ENCODE measurements at regions not wholly inside any gene's neighbourhood (a gene's known extent, or its start where the extent isn't known, plus 50 kb on each side); places are given as distances from the start of the nearest gene placed in this dataset.

DNA sequence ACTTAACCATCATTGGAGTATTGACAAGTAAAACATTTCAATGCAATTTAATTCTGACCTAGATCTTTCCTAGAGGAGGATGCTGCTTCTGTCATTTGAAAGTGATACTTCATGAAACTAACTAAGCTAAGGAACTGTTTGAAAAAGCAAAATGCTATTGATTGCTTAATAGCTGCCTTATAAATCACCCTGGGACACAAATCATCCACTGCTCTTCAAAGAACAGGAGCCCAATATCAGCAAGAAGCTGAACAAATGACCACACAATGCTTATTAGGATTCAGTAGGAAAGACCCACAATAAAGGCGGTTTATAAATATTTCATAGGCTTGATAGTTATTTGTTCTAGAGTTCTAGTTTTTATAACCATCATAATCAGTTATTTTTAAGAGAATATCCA, 216.3 kb downstream of the TEX36 start:
- POLR2A ChIA-PET (ENCODE audit: low non-redundant PET) = no interaction called here
- DNase-seq (ENCODE audit: low spot score) = no peak
- no peak overlapping the region for H3K27ac ChIP-seq
- CTCF ChIA-PET = no interaction called here
- TF ChIP-seq, protein P1, sequence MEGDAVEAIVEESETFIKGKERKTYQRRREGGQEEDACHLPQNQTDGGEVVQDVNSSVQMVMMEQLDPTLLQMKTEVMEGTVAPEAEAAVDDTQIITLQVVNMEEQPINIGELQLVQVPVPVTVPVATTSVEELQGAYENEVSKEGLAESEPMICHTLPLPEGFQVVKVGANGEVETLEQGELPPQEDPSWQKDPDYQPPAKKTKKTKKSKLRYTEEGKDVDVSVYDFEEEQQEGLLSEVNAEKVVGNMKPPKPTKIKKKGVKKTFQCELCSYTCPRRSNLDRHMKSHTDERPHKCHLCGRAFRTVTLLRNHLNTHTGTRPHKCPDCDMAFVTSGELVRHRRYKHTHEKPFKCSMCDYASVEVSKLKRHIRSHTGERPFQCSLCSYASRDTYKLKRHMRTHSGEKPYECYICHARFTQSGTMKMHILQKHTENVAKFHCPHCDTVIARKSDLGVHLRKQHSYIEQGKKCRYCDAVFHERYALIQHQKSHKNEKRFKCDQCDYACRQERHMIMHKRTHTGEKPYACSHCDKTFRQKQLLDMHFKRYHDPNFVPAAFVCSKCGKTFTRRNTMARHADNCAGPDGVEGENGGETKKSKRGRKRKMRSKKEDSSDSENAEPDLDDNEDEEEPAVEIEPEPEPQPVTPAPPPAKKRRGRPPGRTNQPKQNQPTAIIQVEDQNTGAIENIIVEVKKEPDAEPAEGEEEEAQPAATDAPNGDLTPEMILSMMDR (conservative IDR thresholded peaks at IDR 0.05; ENCODE audit: low read depth) = no peak

DNA sequence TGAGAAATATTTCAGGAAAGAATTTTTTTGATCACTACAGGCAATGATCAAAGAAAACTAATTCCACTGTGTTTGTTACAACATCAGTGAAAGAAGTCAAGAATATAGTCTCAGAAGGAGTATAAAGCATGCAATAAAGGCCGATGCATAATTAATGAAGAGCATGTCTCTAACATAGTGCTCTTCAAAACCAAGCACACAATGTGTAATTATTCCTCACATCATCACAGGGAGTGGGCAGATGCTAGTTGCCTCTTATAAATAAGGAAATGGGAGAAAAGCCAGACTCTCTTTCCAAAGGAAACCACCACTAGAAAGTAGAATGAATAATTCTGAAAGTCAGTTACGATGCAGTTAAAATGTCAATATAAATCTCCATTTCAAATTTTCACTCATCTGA, 220.1 kb downstream of the TEX36 start:
- CTCF ChIA-PET = no interaction called here
- POLR2A ChIA-PET (ENCODE audit: low non-redundant PET) = no interaction called here
- no peak overlapping the region for H3K27ac ChIP-seq
- no peak for DNase-seq (ENCODE audit: low spot score)
- TF ChIP-seq, protein P1 (conservative IDR thresholded peaks at IDR 0.05; ENCODE audit: low read depth) = no peak

DNA sequence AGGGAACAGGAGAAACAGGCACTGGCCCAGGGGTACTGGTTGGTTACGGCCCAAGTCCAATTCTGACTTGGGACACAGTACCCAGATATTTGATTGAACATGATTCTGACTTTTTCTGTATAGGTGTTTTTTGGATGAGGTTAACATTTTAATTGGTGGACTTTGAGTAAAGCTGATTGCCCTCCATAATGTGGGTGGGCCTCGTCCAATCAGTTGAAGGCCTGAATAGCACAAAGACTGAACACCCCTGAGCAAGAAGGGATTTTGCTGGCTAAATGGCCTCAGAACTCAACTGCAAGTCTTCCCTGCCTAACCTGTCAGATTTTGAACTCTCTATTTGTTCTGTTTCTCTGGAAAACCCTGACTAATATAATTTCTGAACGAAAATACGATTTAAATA, 222.6 kb downstream of the TEX36 start:
- TF ChIP-seq, protein P1 (conservative IDR thresholded peaks at IDR 0.05; ENCODE audit: low read depth) = no peak
- ChIA-PET CTCF (no interaction called here), POLR2A (ENCODE audit: low non-redundant PET) (no interaction called here)
- H3K27ac ChIP-seq = no peak overlapping the region
- no peak for DNase-seq (ENCODE audit: low spot score)

DNA sequence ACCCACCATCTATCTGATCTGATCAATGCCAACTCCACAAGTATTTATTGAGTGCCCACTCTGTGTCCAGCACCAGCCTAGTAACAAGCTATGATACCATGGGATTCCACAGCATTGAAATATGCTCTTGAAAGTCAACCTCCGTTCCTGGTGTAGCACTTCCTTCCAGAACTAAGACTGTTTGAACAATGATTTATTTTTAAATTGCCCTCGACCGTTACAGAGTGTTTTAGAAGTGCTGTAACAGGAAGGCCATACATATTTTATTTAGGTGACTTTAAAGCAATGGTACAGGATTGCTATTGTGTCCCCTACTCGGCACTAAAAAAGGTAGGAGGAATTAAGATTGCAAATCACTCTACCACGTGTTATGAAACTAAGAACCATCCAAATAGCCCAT, 225.6 kb downstream of the TEX36 start:
- POLR2A ChIA-PET (ENCODE audit: low non-redundant PET) = no interaction called here
- TF ChIP-seq, protein P1 (conservative IDR thresholded peaks at IDR 0.05; ENCODE audit: low read depth) = no peak
- CTCF ChIA-PET = interaction anchor here (0.7 kb wide), 2 partner anchors 11 kb away, joined by 3 to 5 read pairs; no protein-coding TSS in a partner anchor
- DNase-seq (ENCODE audit: low spot score) = no peak
- no peak overlapping the region for H3K27ac ChIP-seq

DNA sequence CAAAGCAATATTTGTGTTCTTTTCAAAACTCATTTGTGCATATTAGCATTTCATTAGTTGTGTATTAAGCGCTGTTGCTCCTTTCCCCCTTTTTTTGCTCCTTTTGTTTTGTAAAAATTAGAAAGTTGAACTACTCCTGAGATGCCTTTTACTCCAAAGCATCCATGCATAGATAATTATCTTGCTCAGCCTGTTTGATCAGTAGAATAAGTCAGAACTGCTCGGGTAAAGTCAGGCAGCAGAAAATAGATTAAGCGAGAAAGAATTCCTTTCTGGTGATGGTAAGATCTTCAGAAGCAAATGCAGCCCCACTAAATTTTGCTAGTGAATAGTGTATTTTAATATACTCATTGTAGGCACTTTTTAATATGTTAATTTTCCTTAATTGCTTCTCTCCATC, 227.1 kb downstream of the TEX36 start:
- no peak overlapping the region for H3K27ac ChIP-seq
- DNase-seq (ENCODE audit: low spot score) = no peak
- POLR2A ChIA-PET (ENCODE audit: low non-redundant PET) = no interaction called here
- CTCF ChIA-PET = no interaction called here
- TF ChIP-seq, protein P1 (conservative IDR thresholded peaks at IDR 0.05; ENCODE audit: low read depth) = no peak

DNA sequence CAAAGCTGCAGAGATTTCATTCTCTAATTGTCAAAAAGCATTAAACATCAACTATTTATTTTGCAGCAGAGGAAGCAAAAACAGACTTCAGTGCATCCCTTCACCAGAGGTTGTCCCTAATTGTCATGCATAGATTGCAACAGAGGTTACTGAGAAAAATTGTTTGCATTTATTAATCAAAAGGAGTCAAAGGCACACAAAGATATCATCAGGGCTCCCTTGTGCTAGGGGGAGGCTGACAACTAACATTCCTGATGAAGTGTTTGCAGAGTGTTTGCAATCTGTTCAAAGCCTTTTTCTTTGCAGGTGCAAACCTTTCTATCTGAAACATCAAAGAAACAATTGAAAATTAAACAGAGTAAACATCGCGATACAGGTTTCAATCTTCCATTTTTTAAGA, 227.5 kb downstream of the TEX36 start:
- CTCF ChIA-PET = no interaction called here
- DNase-seq (ENCODE audit: low spot score) = no peak
- no peak overlapping the region for H3K27ac ChIP-seq
- TF ChIP-seq, protein P1 (conservative IDR thresholded peaks at IDR 0.05; ENCODE audit: low read depth) = no peak
- POLR2A ChIA-PET (ENCODE audit: low non-redundant PET) = no interaction called here

DNA sequence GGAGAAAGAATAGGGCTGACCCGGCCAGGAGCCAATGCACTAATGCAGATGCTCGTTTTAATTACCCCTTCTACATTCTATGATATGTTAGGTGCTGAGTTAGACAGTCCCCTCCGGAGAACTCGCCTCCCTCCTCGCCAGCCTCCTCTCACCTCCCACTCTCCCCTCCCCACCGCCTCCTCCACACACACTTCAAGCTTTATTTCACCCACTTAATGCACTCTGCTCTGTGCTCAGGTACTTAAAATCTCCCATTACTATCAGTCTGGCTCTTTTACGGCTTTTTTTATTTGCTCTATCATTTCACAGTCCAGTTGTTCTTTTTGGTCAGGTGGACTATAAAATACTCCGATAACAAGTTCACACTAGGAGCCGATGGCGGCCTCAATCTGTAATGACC, 231.6 kb downstream of the TEX36 start:
- DNase-seq (ENCODE audit: low spot score) = no peak
- POLR2A ChIA-PET (ENCODE audit: low non-redundant PET) = no interaction called here
- CTCF ChIA-PET = no interaction called here
- TF ChIP-seq, protein P1 (conservative IDR thresholded peaks at IDR 0.05; ENCODE audit: low read depth) = no peak
- H3K27ac ChIP-seq = no peak overlapping the region

All from RWPE1 (cell line).